SU-DHL-6 (cell line): ENCODE measurements at regions not wholly inside any gene's neighbourhood (a gene's known extent, or its start where the extent isn't known, plus 50 kb on each side); places are given as distances from the start of the nearest gene placed in this dataset.

Experiments used
- H2AFZ ChIP-seq: fragments of 200-600 bp; sonication (generic); 2 replicates; pipeline ENCODE4 v1.6.1; 2014; ENCODE audit warnings: low read depth, mild to moderate bottlenecking, moderate library complexity, mixed read lengths, antibody characterized with exemption, low read length; ENCODE audit not compliant: severe bottlenecking
- H3F3A ChIP-seq: fragments of 200-600 bp; shearing (Covaris generic); 2 replicates; pipeline ENCODE4 v1.6.0; 2016; ENCODE audit warnings: antibody characterized with exemption, mild to moderate bottlenecking; ENCODE audit not compliant: insufficient read depth
- H3K27ac ChIP-seq: fragments of 200-600 bp; sonication (generic); 2 replicates; pipeline ENCODE4 v1.5.1; 2016; ENCODE audit warnings: low read depth, mild to moderate bottlenecking, low read length, moderate library complexity, mixed read lengths
- H3K27me3 ChIP-seq: fragments of 200-600 bp; sonication (generic), shearing (Covaris generic); 2 replicates; pipeline ENCODE4 v1.6.0; 2014; ENCODE audit warnings: mild to moderate bottlenecking, low read length
- H3K36me3 ChIP-seq: fragments of 200-600 bp; sonication (generic); 2 replicates; pipeline ENCODE4 v1.6.1; 2014; ENCODE audit warnings: mild to moderate bottlenecking, low read length, mixed read lengths
- H3K4me2 ChIP-seq: fragments of 300-600, 200-600 bp; shearing (Covaris generic), sonication (generic); 2 replicates; pipeline ENCODE4 v1.6.0; 2014; ENCODE audit warnings: low read length, low read depth, mild to moderate bottlenecking; ENCODE audit not compliant: poor library complexity, severe bottlenecking
- H3K4me3 ChIP-seq: fragments of 200-600 bp; sonication (generic); 2 replicates; pipeline ENCODE4 v1.5.1; 2014; ENCODE audit warnings: antibody characterized with exemption, low read length, mild to moderate bottlenecking, mixed read lengths; ENCODE audit not compliant: insufficient read depth, poor library complexity, severe bottlenecking
- H3K79me2 ChIP-seq: fragments of 200-600 bp; sonication (generic); 2 replicates; pipeline ENCODE4 v1.6.1; 2014; ENCODE audit warnings: mild to moderate bottlenecking, low read length, moderate library complexity; ENCODE audit not compliant: insufficient read depth
- H3K9ac ChIP-seq: fragments of 200-600 bp; sonication (generic); 2 replicates; pipeline ENCODE4 v1.7.0; 2014; ENCODE audit warnings: mild to moderate bottlenecking, low read length
- H3K9me2 ChIP-seq: fragments of 200-600 bp; sonication (generic); replicated peaks from 2 replicates; pipeline ENCODE4 v1.6.1; 2014; ENCODE audit warnings: low read length; ENCODE audit not compliant: insufficient read depth
- H3K9me3 ChIP-seq: fragments of 200-600 bp; sonication (generic); 2 replicates; pipeline ENCODE4 v1.6.1; 2014; ENCODE audit warnings: low read length, mixed read lengths; ENCODE audit not compliant: insufficient read depth
- H4K20me1 ChIP-seq: fragments of 200-600 bp; sonication (generic); 2 replicates; pipeline ENCODE4 v1.6.1; 2014; ENCODE audit warnings: low read depth, mild to moderate bottlenecking, antibody characterized with exemption, low read length, moderate library complexity, mixed read lengths
- CTCF ChIP-seq: fragments of 200-600 bp; sonication (generic); IDR thresholded peaks from one replicate; pipeline ENCODE4 v1.5.1; 2017; ENCODE audit warnings: antibody characterized with exemption, mild to moderate bottlenecking, low read length, moderate library complexity; ENCODE audit not compliant: insufficient read depth, poor library complexity, severe bottlenecking
- EZH2phosphoT487 ChIP-seq: fragments of 200-600 bp; sonication (generic), shearing (Covaris generic); conservative IDR thresholded peaks from 2 replicates; pipeline ENCODE4 v1.6.1; 2018; ENCODE audit warnings: mild to moderate bottlenecking, antibody characterized with exemption, low read length, moderate library complexity, mixed read lengths

- Histone ChIP-seq H3K4me2 (no peak overlapping the region), H3K9me3 (no peaks in the 10 kb centered on the region), H3K36me3 (no peaks in the 10 kb centered on the region), H2AFZ (no peak overlapping the region), H3K79me2 (no peaks in the 10 kb centered on the region), H3K4me3 (no peak overlapping the region), H4K20me1 (no peaks in the 10 kb centered on the region), H3K9ac (no peak overlapping the region), H3K27me3 (no peaks in the 10 kb centered on the region), H3F3A (no peaks in the 10 kb centered on the region), H3K9me2 (no peaks in the 10 kb centered on the region), H3K27ac (no peak overlapping the region)
- TF ChIP-seq CTCF = no peak
- no peak for TF ChIP-seq EZH2phosphoT487
These were observed 1284.5 kb downstream of the EFNA5 start for GRCh38 chr5:106386287-106386686.

GRCh38 chr5:106380736-106381135, 1290.0 kb downstream of the EFNA5 start:
- Histone ChIP-seq H3K79me2 (no peaks in the 10 kb centered on the region), H3K27ac (no peak overlapping the region), H3K36me3 (no peaks in the 10 kb centered on the region), H3K27me3 (no peaks in the 10 kb centered on the region), H3K9me3 (no peaks in the 10 kb centered on the region), H3K4me3 (no peak overlapping the region), H3K9me2 (no peaks in the 10 kb centered on the region), H3F3A (no peaks in the 10 kb centered on the region), H3K9ac (no peak overlapping the region), H3K4me2 (no peak overlapping the region), H4K20me1 (no peaks in the 10 kb centered on the region), H2AFZ (no peak overlapping the region)
- TF ChIP-seq CTCF (no peak), EZH2phosphoT487 (no peak)

GRCh38 chr5:106376522-106376921, 1294.2 kb downstream of the EFNA5 start:
- Histone ChIP-seq H3K36me3 (no peaks in the 10 kb centered on the region), H4K20me1 (no peaks in the 10 kb centered on the region), H3K9me2 (no peaks in the 10 kb centered on the region), H3K4me3 (no peak overlapping the region), H3K27me3 (no peaks in the 10 kb centered on the region), H3K9ac (no peak overlapping the region), H3F3A (no peaks in the 10 kb centered on the region), H2AFZ (no peak overlapping the region), H3K27ac (no peak overlapping the region), H3K9me3 (no peaks in the 10 kb centered on the region), H3K79me2 (no peaks in the 10 kb centered on the region), H3K4me2 (no peak overlapping the region)
- TF ChIP-seq EZH2phosphoT487 (no peak), CTCF (no peak)
